Astrocyte of the spinal cord (primary cell): ENCODE measurements at regions not wholly inside any gene's neighbourhood (a gene's known extent, or its start where the extent isn't known, plus 50 kb on each side); places are given as distances from the start of the nearest gene placed in this dataset.

ENCODE experiments used
- DNase-seq: peaks from one replicate; pipeline ENCODE4 v3.0.0; 2011; ENCODE audit warnings: low read depth, low spot score
- H3K4me3 ChIP-seq: 2 replicates; pipeline ENCODE4 v1.5.1; 2011; ENCODE audit warnings: low read depth, mild to moderate bottlenecking, low read length, moderate library complexity
- in situ Hi-C: cut with HindIII; loops from 2 replicates; pipeline ENCODE4 v1.10.0; 2017; ENCODE audit warnings: low sequenced_read_pairs
- TF ChIP-seq, protein P1 (sequence below): IDR thresholded peaks from 2 replicates; pipeline ENCODE4 v1.5.1; 2012; ENCODE audit warnings: low read depth, mild to moderate bottlenecking, low read length, inconsistent platforms

- TF ChIP-seq, protein P1, sequence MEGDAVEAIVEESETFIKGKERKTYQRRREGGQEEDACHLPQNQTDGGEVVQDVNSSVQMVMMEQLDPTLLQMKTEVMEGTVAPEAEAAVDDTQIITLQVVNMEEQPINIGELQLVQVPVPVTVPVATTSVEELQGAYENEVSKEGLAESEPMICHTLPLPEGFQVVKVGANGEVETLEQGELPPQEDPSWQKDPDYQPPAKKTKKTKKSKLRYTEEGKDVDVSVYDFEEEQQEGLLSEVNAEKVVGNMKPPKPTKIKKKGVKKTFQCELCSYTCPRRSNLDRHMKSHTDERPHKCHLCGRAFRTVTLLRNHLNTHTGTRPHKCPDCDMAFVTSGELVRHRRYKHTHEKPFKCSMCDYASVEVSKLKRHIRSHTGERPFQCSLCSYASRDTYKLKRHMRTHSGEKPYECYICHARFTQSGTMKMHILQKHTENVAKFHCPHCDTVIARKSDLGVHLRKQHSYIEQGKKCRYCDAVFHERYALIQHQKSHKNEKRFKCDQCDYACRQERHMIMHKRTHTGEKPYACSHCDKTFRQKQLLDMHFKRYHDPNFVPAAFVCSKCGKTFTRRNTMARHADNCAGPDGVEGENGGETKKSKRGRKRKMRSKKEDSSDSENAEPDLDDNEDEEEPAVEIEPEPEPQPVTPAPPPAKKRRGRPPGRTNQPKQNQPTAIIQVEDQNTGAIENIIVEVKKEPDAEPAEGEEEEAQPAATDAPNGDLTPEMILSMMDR: no peak
- no peak overlapping the region for H3K4me3 ChIP-seq
- DNase-seq: no peak
- in situ Hi-C loops: no loop called here
Observed at GRCh38 chr5:28329176-28329575, 1290.8 kb upstream of the CDH9 start.

- TF ChIP-seq, protein P1: no peak
- in situ Hi-C loops: no loop called here
- H3K4me3 ChIP-seq: no peak overlapping the region
- peak; percentile 61 for DNase-seq
Observed at GRCh38 chr5:28328681-28329080, 1290.3 kb upstream of the CDH9 start.

DNA sequence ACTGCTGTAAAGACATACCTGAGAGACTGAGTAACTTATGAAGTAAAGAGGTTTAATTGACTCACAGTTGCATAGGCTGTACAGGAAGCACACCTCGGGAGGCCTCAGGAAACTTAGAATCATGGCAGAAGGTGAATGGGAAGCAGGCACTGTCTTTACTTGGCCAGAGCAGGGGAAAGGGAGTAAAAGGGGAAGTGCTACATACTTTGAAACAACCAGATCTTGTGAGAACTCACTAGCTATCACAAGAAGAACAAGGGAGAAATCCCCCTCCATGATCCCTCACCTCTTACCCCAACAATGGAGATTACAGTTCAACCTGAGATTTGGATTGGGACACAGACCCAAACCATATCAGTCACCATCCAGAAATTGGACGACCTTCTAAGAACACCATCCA is 1285.8 kb upstream of the CDH9 start:
- TF ChIP-seq, protein P1: no peak
- DNase-seq: no peak
- in situ Hi-C loops: no loop called here
- H3K4me3 ChIP-seq: no peak overlapping the region

GRCh38 chr5:28313953-28314352 is 1275.6 kb upstream of the CDH9 start:
- TF ChIP-seq, protein P1: no peak
- in situ Hi-C loops: no loop called here
- no peak for DNase-seq
- no peak overlapping the region for H3K4me3 ChIP-seq

- in situ Hi-C loops: no loop called here
- TF ChIP-seq, protein P1: no peak
- DNase-seq: peak; percentile 42
- no peak overlapping the region for H3K4me3 ChIP-seq
Observed at GRCh38 chr5:28313321-28313951, 1275.0 kb upstream of the CDH9 start.

DNA sequence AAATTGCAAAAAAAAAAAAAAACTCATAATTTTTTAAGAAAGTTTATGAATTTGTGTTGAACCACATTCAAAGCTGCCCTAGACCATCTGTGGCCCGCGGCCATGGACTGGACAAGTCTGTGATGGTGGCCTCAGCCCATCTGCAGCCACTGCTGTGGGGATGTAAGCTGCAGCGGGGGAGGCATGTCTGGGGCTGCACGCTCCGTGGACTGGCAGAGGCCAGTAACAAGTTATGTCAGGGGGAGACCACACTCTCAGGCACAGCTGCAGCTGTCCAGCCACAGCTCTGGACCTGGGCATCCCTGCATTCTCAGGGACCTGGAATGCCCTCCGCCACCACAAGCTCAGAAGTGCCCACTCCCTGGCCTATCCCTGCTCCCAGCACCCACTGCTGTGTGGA is 1272.3 kb upstream of the CDH9 start:
- TF ChIP-seq, protein P1: no peak
- no peak overlapping the region for H3K4me3 ChIP-seq
- in situ Hi-C loops: no loop called here
- DNase-seq: no peak
